MCF 10A (cell line): ENCODE measurements at regions not wholly inside any gene's neighbourhood (a gene's known extent, or its start where the extent isn't known, plus 50 kb on each side); places are given as distances from the start of the nearest gene placed in this dataset.
"Not testable (repeated sequence)": the region's sequence is repeated elsewhere in the genome, so short reads cannot be mapped to it uniquely, and the experiment has no call there.

Experiments
- BruUV-seq: library from RNA; stranded (reverse); fragments of 400-500 nt; replicated peaks from 2 replicates; lab custom pipeline; 2021; lab: Mats Ljungman, UMichigan
- CTCF ChIA-PET: fragments of 300-600 bp; sonication (Branson Sonifier 250); formaldehyde crosslinking; extraction: SDS; loops from one replicate; lab custom pipeline; 2021; ENCODE audit warnings: antibody characterized with exemption, inconsistent platforms; lab: Yijun Ruan, JAX
- POLR2A ChIA-PET: fragments of 300-600, 350-650 bp; sonication (Branson Sonifier 250); formaldehyde crosslinking; extraction: SDS; loops from one replicate; lab custom pipeline; 2020; ENCODE audit warnings: antibody characterized with exemption, inconsistent platforms; lab: Yijun Ruan, JAX
- DNase-seq: peaks from one replicate; pipeline ENCODE4 v3.0.0-alpha.2; 2018; ENCODE audit not compliant: unreplicated experiment
- H3K27ac Mint-ChIP-seq: one replicate; pipeline ENCODE4 v1.8.0; 2022; ENCODE audit warnings: mild to moderate bottlenecking, low read depth, mixed read lengths; ENCODE audit not compliant: unreplicated experiment
- H3K27me3 Mint-ChIP-seq: one replicate; pipeline ENCODE4 v1.8.0; 2022; ENCODE audit warnings: mixed read lengths; ENCODE audit not compliant: insufficient read depth, unreplicated experiment
- H3K36me3 Mint-ChIP-seq: one replicate; pipeline ENCODE4 v1.8.0; 2022; ENCODE audit warnings: mild to moderate bottlenecking, moderate library complexity, mixed read lengths; ENCODE audit not compliant: insufficient read depth, unreplicated experiment
- H3K4me1 Mint-ChIP-seq: one replicate; pipeline ENCODE4 v1.8.0; 2022; ENCODE audit warnings: mixed read lengths; ENCODE audit not compliant: insufficient read depth, unreplicated experiment
- H3K4me3 Mint-ChIP-seq: one replicate; pipeline ENCODE4 v1.8.0; 2022; ENCODE audit warnings: mild to moderate bottlenecking, moderate library complexity, mixed read lengths; ENCODE audit not compliant: unreplicated experiment
- H3K9me3 Mint-ChIP-seq: one replicate; pipeline ENCODE4 v1.8.0; 2022; ENCODE audit warnings: mixed read lengths; ENCODE audit not compliant: unreplicated experiment
- intact Hi-C: fragments of 100-400 bp; cut with micrococcal nuclease; formaldehyde crosslinking; loops from 2 replicates; pipeline ENCODE4 v1.14.1; 2022

- CTCF ChIA-PET, intact Hi-C loops, BruUV-seq, H3K27ac Mint-ChIP-seq, DNase-seq, H3K36me3 Mint-ChIP-seq, H3K9me3 Mint-ChIP-seq, H3K4me3 Mint-ChIP-seq, H3K4me1 Mint-ChIP-seq, POLR2A ChIA-PET: not testable (repeated sequence)
- peaks cover 30% of the 10 kb centered on the region for H3K27me3 Mint-ChIP-seq
Observed at GRCh38 chr14:106470028-106470427, 943.6 kb downstream of the TMEM121 start.

- H3K9me3 Mint-ChIP-seq, POLR2A ChIA-PET, H3K27me3 Mint-ChIP-seq, H3K36me3 Mint-ChIP-seq, H3K4me3 Mint-ChIP-seq, intact Hi-C loops, H3K4me1 Mint-ChIP-seq, H3K27ac Mint-ChIP-seq, CTCF ChIA-PET, DNase-seq, BruUV-seq: not testable (repeated sequence)
Observed at GRCh38 chr14:106474261-106475028, 948.1 kb downstream of the TMEM121 start.

GRCh38 chr14:106475214-106475613, 948.8 kb downstream of the TMEM121 start:
- CTCF ChIA-PET, DNase-seq, H3K9me3 Mint-ChIP-seq, POLR2A ChIA-PET, H3K4me3 Mint-ChIP-seq, H3K36me3 Mint-ChIP-seq, H3K27ac Mint-ChIP-seq, H3K4me1 Mint-ChIP-seq, BruUV-seq, H3K27me3 Mint-ChIP-seq, intact Hi-C loops: not testable (repeated sequence)

GRCh38 chr14:106477600-106477999, 951.2 kb downstream of the TMEM121 start:
- POLR2A ChIA-PET: interaction anchor here (0.7 kb wide), 1 partner anchor 76 kb away, joined by 3 read pairs; no protein-coding TSS in a partner anchor
- H3K36me3 Mint-ChIP-seq, BruUV-seq: not testable (repeated sequence)

GRCh38 chr14:106480287-106480686, 953.9 kb downstream of the TMEM121 start:
- BruUV-seq, DNase-seq, H3K4me1 Mint-ChIP-seq, POLR2A ChIA-PET, H3K27me3 Mint-ChIP-seq, H3K4me3 Mint-ChIP-seq, intact Hi-C loops, H3K9me3 Mint-ChIP-seq, H3K27ac Mint-ChIP-seq, H3K36me3 Mint-ChIP-seq, CTCF ChIA-PET: not testable (repeated sequence)

More at GRCh38 chr14:106477600-106477999, 951.2 kb downstream of the TMEM121 start:
- H3K4me1 Mint-ChIP-seq, H3K4me3 Mint-ChIP-seq, intact Hi-C loops, H3K27ac Mint-ChIP-seq, H3K27me3 Mint-ChIP-seq, DNase-seq, H3K9me3 Mint-ChIP-seq: not testable (repeated sequence)
- CTCF ChIA-PET: interaction anchor here (1.5 kb wide), 1 partner anchor 9 kb away, joined by 3 read pairs; no protein-coding TSS in a partner anchor

- H3K9me3 Mint-ChIP-seq, H3K4me1 Mint-ChIP-seq, H3K36me3 Mint-ChIP-seq, DNase-seq, BruUV-seq, H3K27me3 Mint-ChIP-seq, CTCF ChIA-PET, intact Hi-C loops, POLR2A ChIA-PET, H3K27ac Mint-ChIP-seq, H3K4me3 Mint-ChIP-seq: not testable (repeated sequence)
Observed at GRCh38 chr14:106482213-106482612, 955.8 kb downstream of the TMEM121 start.
